ENCODE measurements at regions not wholly inside any gene's neighbourhood (a gene's known extent, or its start where the extent isn't known, plus 50 kb on each side); places are given as distances from the start of the nearest gene placed in this dataset.
"Not testable (repeated sequence)": the region's sequence is repeated elsewhere in the genome, so short reads cannot be mapped to it uniquely, and the experiment has no call there.

GRCh38 chr2:208687720-208688119, 281.1 kb downstream of the PTH2R start:
- DNase-seq: not testable (repeated sequence)

DNA sequence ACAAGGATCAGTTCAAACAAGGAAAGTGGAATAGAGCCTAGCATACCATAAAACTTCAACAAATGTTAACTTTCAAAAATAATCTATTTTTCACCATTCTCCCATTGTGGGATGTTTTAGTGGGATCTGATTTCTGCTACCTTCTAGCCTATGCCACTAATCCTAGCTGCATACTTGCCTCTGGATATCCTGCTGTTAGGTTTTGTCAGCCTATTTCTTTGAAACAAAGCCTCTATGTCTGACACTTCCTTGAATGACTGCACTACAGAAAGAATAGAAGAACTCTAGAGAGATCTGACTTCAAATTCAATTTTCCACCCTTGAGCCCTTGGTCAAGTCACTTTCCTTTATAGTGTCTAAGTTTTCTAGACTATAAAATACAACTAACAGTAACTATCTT, 291.5 kb downstream of the PTH2R start:
- DNase-seq: no peak

- DNase-seq: no peak
Observed at GRCh38 chr2:208708486-208708885, 301.9 kb downstream of the PTH2R start.

DNA sequence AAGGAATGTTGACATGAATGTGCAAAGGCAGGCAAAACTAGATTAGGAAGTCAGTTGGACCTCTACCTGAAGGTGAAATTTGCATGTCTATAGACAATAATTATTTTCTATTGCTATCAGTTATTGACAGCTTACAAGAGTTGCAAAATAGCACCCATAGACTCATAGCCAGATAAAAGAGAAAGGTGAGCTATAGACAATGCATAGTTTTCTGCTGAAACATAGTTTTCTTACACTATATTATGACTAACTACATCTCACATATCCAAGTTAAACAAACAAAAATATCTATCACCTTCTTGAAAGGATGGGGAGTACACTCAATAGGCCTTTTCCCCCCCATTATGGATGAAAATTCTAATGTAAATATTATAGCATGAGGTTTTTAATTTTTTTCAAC, 305.0 kb downstream of the PTH2R start:
- DNase-seq: no peak

- no peak for DNase-seq
Observed at GRCh38 chr2:208713066-208713745, 306.6 kb downstream of the PTH2R start.

DNA sequence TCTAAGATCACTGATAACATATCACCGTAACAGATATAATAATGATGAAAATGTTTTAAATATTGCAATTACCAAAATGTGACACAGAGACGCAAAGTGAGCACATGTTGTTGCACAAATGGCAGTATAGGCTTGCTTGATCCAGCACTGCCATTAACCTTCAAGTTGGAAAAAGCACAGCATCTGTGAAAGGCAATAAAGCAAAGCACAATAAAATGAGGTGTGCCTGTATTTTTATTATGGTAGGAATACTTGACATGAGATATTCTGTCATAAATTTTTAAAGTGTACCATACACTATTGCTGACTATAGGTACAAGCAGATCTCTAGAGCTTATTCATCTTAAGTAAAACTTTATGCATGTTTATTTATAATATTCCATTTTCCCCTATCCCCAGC, 312.2 kb downstream of the PTH2R start:
- DNase-seq: no peak

DNA sequence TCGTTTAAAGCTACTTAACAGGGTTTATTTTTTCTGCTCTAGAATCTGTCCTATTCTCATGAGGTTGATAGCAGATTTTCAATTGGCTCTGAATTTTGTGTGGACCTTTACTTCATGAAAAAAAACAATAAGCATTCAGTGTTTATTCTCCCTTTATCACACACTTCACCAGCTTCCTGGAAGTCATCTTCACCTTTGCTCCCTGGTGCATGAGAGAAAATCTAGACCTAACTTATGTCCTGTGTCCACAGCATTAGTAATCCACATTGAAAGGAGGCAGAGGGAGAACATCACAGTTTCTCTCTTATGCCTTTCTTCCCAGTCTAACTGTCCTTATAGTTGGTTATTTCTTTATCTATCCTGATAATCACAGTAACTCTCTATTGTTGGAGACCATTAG, 316.1 kb downstream of the PTH2R start:
- no peak for DNase-seq

GRCh38 chr2:208725280-208725679, 318.7 kb downstream of the PTH2R start:
- DNase-seq: no peak

- no peak for DNase-seq
Observed at GRCh38 chr2:208726242-208726641, 319.6 kb downstream of the PTH2R start.

DNA sequence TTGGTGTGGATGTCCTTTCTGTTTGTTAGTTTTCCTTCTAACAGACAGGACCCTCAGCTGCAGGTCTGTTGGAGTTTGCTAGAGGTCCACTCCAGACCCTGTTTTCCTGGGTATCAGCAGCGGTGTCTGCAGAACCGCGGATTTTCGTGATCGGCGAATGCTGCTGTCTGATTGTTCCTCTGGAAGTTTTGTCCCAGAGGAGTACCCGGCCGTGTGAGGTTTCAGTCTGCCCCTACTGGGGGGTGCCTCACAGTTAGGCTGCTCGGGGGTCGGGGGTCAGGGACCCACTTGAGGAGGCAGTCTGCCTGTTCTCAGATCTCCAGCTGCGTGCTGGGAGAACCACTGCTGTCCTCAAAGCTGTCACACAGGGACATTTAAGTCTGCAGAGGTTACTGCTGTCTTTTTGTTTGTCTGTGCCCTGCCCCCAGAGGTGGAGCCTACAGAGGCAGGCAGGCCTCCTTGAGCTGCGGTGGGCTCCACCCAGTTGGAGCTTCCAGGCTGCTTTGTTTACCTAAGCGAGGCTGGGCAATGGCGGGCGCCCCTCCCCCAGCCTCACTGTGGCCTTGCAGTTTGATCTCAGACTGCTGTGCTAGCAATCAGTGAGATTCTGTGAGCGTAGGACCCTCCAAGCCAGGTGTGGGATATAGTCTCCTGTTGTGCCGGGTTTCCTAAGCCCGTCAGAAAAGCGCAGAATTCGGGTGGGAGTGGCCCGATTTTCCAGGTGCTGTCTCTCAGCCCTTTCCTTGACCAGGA, 345.2 kb downstream of the PTH2R start:
- not testable (repeated sequence) for DNase-seq

- no peak for DNase-seq
Observed at GRCh38 chr2:208757364-208757763, 350.8 kb downstream of the PTH2R start.

DNA sequence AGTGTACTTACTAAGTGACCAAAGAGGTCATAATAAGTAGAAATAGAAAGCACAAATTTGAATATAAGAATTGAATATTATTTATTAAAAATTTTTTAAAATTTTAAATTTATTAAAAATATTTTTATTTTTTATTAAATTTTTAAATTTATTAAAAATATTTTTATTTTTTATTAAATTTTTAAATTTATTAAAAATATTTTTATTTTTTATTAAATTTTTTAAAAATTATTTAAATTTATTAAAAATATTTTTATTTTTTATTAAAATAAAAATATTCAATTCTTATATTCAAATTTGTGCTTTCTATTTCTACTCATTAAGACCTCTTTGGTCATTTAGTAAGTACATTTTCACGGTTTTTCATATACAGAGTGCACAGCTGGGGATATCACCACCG, 366.5 kb downstream of the PTH2R start:
- not testable (repeated sequence) for DNase-seq

- DNase-seq: no peak
Observed at GRCh38 chr2:208781166-208781565, 374.6 kb downstream of the PTH2R start.

DNA sequence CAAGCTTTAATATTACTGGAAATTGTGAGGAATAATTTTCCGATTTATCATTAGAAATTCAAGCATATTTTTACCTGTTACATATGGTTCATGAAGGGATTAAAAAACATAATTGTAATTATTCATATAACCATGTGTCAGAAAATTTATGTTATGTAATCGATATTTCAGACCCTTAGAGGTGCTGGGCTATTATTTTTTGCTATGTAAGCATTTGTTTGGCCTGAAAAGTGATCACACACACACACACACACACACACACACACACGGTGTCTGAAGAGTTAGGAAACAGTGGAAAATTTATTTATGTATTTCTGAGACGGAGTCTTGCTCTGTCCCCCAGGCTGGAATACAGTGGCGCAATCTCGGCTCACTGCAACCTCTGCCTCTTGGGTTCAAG, 375.5 kb downstream of the PTH2R start:
- no peak for DNase-seq

GRCh38 chr2:208783184-208783583, 376.6 kb downstream of the PTH2R start:
- DNase-seq: no peak

DNA sequence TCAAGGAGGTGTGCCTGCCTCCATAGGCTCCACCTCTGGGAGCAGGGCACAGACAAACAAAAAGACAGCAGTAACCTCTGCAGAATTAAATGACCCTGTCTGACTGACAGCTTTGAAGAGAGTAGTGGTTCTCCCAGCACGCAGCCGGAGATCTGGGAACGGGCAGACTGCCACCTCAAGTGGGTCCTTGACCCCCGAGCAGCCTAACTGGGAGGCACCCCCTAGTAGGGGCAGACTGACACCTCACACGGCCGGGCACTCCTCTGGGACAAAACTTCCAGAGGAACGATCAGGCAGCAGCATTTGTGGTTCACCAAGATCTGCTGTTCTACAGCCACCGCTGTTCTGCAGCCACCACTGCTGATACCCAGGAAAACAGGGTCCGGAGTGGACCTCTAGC, 378.2 kb downstream of the PTH2R start:
- not testable (repeated sequence) for DNase-seq

- DNase-seq: no peak
Observed at GRCh38 chr2:208791257-208791656, 384.7 kb downstream of the PTH2R start.

DNA sequence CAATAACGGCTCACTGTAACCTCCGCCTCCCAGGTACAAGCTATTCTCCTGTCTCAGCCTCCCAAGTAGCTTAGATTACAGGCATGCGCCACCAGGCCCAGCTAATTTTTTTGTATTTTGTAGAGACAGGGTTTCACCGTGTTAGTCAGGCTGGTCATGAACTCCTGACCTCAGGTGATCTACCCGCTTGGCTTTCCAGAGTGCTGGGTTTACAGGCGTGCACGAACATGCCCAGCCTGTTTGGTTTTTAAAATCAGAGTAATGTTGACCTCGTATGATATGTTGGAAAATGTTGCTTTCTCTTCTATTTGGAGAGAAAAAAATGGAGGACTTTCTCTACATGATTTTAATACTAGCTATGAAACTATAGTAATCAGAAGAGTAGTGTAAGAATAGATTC, 386.2 kb downstream of the PTH2R start:
- DNase-seq: no peak

DNA sequence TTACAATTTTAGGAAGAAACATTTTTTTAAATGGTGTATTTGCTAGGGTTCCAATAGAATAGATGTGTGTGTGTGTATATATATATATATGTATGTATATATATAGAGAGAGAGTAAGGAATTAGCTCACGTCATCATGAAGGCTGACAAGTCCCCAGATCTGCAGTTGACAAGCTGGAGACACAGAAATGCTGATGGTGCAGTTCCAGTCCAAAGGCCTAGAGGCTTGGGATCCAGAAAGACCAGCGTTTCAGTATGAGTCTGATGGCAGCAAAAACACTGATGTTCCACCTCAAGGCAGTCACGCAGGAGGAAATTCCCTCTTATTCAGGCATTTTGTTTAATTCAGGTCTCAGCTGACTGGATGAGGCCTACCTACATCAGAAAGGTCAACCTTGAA, 386.8 kb downstream of the PTH2R start:
- no peak for DNase-seq

DNA sequence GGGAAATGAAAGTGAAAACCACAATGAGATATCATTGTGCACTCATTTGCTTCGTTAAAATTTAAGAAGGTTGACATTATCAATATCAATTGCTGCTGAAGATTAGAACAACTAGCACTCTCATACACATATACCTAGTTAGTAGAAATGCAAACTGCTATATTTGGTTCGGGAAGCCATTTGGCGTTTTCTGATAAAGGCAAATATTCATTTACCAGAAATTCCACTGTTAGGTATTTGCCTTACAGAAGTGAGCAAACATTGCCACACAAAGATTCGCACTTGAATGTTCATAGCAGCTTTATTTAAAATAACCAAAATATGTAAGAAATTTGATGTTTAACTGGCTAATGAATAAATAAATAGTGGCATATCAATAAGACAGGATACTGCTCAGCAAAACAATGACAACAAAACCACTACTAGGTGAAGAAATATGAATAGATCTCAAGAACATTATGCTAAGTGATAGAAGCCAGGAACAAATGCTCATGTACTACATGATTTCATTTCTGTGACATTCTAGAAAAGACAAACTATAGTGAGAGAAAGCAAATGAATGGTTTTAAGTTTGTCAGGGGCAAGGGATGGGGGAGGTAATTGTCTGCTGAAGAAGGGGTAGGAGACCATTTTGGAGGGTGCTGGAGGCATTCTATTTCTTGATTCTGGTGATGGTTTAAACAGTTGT, 387.8 kb downstream of the PTH2R start:
- no peak for DNase-seq

DNA sequence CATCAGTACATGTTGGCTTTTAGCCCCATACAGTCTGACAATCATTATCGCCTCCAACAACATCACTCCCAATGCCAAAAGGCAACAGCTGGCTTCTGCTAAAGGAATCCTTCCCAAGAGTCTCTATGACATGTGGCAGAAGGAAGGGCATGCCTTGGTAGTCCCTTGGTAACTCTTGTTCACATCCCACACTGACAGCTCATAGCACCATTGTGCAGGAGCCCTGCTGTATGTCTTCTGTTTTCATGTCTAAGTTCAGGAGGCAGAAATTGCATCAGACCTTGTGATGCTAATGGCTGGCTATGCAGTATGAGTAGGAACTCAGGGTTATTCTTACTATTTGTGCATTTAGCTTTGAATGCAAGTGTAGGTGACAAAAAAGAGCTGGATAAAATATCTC, 392.1 kb downstream of the PTH2R start:
- no peak for DNase-seq

DNA sequence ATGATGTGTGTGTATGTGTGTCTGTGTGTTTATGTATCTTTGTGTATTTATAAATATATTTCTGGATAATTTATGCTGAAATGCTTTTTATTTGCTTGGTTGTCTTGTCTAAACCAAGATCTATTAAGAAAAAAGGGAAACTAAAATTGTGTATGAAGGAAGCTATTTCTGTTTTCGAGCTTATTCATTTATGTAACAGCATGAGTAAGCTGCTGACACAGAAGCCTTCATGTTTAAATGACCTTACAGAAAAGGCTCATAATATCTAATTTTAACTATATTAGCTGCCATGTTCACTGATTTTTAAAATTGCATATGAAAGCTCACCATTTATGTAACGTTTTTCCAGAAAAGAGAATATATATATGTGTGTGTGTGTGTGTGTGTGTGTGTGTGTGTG, 392.8 kb downstream of the PTH2R start:
- DNase-seq: no peak

- DNase-seq: not testable (repeated sequence)
Observed at GRCh38 chr2:208800887-208801286, 394.3 kb downstream of the PTH2R start.

DNA sequence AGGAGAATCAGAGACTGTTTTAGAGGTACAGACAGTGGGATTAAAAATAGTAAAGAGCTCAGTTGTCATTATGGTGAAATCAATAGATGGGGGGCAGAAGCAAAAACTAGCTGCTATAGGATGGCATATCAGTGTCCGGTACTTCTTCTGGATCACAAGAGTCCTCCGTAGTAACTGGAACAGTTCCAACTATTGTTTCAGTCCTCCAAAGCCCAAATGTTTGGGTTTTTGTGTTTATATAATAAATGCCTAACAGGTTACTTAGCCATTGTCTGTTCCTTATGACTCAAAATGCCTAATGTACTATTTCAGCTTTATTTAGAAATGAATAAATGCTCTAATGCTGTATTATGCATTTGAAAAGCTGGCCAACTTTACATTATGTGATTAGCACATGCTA, 401.2 kb downstream of the PTH2R start:
- DNase-seq: no peak
